Stomach (tissue), 4 donors: ENCODE measurements at regions not wholly inside any gene's neighbourhood (a gene's known extent, or its start where the extent isn't known, plus 50 kb on each side); places are given as distances from the start of the nearest gene placed in this dataset.

ENCODE experiments used
- CTCF ChIP-seq, 7 experiments: fragments of 450-650 bp in 4 of 7; fragments of 200-600 bp in 3 of 7; sonication (generic) in 3 of 7; IDR thresholded peaks; one replicate each; pipeline ENCODE4 v1.5.1; 2016 to 2019; ENCODE audit warnings: antibody characterized with exemption in 7 of 7, control low read depth in 2 of 7, mild to moderate bottlenecking in 1 of 7
- EP300 ChIP-seq: sonication (generic); formaldehyde crosslinking; IDR thresholded peaks from one replicate; pipeline ENCODE4 v1.6.1; 2017; ENCODE audit warnings: antibody characterized with exemption
- POLR2A ChIP-seq, 4 donors: fragments of 450-650 bp; IDR thresholded peaks; one replicate each; pipeline ENCODE4 v1.6.1; 2016; ENCODE audit warnings: antibody characterized with exemption in 4 of 4, control low read depth in 2 of 4, mild to moderate bottlenecking in 1 of 4, moderate library complexity in 1 of 4
- POLR2AphosphoS5 ChIP-seq, 3 donors: sonication (generic); formaldehyde crosslinking; IDR thresholded peaks; one replicate each; pipeline ENCODE4 v1.6.1; 2016; ENCODE audit warnings: antibody characterized with exemption in 3 of 3

DNA sequence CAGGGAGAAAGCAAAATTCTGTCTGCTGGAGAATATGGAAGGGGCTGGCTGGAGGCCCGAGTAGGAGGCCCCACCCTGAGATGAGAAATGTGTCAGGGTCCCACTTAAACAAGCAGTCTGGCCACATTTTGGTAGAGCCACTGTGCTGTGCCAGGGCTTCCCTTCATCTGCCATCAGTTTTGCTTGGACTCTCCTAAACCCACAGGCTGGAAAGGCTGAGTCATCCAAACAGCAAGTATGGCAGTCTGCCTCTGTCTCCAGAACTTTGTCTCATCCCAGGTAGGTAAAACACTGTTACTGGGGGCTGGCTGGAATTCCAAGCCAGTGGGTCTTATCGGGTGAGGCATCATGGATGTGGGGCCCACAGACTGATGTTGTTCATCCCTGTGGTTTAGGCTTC, 1390.6 kb downstream of the UQCRFS1 start:
- TF ChIP-seq CTCF (IDR thresholded peaks at IDR 0.05) (no peak), EP300 (no peak), POLR2A (IDR thresholded peaks at IDR 0.05) (no peak), POLR2AphosphoS5 (IDR thresholded peaks at IDR 0.05) (no peak)
